ENCODE measurements at regions not wholly inside any gene's neighbourhood (a gene's known extent, or its start where the extent isn't known, plus 50 kb on each side); places are given as distances from the start of the nearest gene placed in this dataset.
"Not testable (repeated sequence)": the region's sequence is repeated elsewhere in the genome, so short reads cannot be mapped to it uniquely, and the experiment has no call there.

- no peak for DNase-seq
Measured at GRCh38 chr15:31433091-31433490, 106.5 kb downstream of the KLF13 start.

GRCh38 chr15:31433574-31433973 lies 106.9 kb downstream of the KLF13 start:
- DNase-seq: no peak

DNA sequence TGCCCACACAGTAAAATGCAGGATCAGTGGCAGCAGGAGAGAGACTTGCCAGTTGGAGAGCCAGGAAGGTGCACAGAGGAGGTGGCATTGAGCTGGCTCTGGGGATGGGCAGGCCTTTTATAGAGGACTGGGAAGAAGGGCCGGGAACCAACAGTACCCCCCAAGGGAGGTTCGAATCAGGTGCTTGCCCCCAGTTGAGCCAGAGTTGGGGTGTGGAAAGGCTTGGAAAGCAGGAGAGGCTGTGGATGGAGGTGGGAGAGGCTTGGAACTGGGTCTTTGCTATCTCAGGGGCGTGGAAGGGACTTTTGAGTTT lies 107.6 kb downstream of the KLF13 start:
- DNase-seq: no peak

- DNase-seq: no peak
Measured at GRCh38 chr15:31434588-31435260, 108.1 kb downstream of the KLF13 start.

- no peak for DNase-seq
Measured at GRCh38 chr15:31435261-31435911, 108.8 kb downstream of the KLF13 start.

DNA sequence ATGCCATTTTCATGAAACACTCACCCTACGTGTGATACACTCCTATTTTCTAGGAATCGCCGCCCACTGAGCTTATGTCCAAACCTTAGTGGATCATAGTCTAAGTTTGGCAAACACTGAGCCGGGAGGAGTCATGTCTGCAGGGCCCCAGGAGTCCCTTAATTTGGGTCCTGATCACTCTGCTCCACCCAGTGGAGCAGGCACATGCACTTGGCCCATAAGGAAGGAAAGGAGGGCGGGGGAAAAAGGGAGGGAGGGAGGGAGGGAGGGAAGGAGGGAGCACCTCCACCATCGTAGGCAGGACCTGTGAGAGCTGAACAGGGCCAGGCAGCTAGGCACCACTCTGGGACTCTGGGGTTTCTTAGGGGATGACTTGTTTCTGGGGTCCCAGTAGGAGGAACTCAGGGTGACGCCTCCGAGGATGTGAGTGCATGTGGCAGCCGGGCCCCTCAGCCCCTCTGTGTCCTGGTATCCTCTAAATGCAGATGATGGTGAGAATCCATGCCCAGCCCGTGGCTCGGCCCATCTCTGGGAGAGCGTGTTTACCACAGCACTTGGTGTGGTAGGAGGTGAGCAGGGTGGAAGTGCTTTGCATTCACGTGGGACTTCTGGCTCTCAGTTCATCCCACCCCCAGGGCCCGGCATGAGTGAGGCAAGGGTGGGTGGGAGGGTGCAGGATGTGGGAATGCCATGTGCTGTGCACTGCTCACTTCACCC lies 109.4 kb downstream of the KLF13 start:
- DNase-seq: no peak

DNA sequence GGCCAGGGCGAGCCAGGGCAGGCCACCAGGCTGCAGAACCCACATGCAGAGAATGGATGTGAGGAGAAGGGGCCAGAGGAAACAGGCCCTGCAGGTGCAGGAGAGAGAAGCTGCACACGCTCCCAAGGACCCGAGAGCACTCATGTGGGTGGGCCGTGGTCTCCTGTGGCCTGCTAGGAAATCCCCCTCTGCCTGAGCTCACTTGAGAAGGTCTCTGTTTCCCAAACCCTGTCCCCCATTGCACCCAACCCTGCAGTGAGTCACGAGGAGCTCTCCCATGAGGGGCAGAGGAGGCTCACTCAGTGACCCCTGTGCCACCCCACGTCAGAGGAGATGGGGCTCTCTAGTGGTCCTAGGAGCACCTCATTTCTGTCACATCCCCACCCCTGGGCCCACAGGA lies 111.1 kb downstream of the KLF13 start:
- DNase-seq: no peak

DNA sequence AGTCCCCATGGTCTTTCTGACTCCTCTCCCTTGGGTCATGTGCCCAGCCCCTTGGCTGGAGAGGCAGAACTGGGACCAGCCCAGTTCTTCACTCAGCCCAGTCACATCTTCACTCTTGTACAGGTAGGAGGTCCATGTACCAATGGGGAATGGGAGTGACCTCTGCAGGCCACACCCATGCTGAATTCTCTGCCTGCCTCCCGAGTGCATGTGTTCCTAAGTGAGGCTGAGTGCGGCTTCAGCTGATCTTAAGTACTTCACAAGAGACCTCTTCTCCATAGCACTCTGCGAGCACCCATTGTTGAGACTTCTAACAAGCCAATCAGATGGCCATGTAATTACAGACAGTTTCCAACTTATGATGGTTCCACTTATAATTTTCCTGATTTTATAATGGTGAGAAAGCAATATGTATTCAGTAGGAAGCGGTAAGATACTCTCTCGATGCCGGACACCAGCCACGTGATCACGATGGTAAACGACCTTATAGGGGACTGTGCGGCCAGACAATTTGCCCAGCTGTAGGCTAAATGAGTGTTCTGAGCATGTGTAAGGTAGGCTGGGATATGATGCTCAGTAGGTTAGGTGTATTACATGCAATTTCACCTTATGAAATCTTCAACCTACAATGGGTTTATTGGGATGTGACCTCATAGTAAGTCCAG lies 112.1 kb downstream of the KLF13 start:
- no peak for DNase-seq

DNA sequence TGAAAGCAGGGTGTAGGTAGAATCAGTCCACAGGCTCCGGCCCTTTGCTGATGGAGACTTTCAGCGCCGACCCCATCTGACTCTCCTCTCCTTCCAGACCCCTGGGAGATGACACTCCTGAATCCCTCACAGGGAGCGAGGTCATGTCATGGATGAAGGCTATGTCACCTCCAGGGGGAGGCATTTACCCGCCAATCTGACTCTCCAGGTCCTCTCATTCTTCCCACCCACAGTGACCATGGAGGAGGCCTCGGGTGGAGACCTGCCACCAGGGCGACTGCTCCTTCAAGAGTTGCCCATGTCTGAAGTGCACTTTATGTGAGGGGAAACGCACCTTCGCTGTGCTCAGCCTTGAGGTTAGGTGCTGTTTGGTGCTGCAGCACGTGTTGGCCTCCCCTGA lies 112.7 kb downstream of the KLF13 start:
- no peak for DNase-seq

- DNase-seq: not testable (repeated sequence)
Measured at GRCh38 chr15:31440216-31440615, 113.6 kb downstream of the KLF13 start.

DNA sequence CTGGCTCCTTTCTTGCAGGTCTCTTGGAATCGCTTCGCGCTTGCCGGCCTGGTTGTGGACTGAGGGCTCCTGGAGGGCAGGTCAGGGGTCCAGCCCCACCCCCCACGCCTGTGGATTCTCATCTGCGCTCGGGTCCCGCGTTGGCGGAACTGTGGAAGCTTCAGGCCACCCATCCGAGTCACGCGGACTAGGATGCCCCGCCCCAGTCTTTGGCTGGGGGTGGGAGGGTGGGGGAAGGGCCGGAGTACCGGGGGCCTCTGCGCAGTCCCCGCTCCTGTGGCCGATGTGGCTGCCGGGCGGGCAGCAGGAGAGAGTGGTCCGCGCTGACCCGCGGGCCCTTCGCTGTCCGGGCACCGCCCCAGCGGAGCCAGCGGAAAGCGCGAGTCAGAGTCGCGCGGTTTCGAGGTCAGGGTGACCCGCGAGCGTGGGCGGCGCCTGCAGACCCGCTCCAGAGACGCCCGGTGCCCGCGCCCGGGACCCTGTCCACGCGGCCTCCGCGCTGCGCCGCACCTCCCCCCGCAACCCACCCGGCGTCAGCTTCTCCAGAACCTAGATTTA lies 114.2 kb downstream of the KLF13 start:
- no peak for DNase-seq

DNA sequence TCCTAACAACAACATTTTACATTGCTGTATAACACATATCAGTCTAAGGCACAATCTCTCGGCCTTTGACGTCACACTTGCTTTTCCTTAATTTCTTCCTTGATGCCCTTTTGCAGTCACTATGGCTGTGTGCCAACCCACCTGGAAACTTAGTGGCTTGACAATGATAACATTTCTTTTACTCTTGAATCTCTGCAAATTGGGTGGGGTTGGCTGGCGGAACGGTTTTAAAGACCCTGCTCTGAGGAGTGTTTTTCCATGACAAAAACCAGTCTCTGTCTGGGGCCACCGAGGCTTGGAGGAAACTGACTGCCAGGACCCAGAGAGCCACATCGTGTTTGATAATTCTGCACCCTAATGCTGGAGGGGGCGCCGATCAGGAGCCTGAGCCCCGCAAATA lies 115.6 kb downstream of the KLF13 start:
- DNase-seq: no peak

- no peak for DNase-seq
Measured at GRCh38 chr15:31442699-31443111, 116.1 kb downstream of the KLF13 start.

DNA sequence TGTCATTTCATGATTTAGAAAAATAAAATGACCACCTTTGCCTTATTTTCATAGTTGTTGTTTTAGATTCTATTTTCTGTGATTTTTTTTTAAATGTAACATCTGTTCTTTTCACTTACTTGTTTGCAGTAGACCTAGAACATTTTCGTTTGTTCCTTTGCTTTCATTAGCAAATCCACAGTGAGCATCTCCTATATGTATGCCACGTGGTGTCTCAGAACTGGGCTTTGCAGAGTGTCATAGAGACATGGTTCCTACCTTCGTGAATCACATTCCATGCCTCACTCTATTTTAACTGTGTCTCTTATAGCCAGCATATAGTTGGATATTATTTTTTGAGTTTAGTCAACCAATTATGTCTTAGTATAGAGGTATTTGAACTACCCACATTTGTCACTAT lies 118.2 kb downstream of the KLF13 start:
- no peak for DNase-seq

GRCh38 chr15:31446546-31446945 lies 119.9 kb downstream of the KLF13 start:
- DNase-seq: no peak

DNA sequence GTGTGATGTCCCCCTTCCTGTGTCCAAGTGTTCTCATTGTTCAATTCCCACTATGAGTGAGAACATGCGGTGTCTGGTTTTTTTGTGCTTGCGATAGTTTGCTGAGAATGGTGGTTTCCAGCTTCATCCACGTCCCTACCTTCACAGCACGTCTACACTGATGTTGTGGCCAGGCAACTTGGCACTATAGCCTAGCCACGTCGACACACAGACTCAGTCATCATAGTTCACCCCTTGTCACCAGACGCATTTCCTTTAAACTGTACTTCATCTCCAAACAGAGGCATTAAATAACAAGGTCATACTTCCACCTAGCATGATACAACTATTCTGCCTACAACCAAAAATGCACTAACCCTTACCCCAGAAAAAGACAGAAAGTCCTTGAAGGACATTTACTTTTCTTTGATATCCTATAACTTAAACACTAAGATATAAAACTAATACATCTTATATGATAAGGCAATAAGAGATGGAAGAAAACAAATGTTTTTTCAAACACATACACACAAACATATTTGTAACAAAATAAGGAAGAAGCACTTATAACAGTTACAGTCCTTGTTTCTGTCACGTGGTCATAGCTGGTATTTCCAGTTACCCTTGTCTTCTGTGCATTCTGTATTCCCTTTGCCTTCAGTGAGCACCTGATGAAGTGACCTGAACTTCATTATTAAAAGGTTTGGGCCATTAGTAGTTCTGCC lies 121.4 kb downstream of the KLF13 start:
- DNase-seq: no peak

DNA sequence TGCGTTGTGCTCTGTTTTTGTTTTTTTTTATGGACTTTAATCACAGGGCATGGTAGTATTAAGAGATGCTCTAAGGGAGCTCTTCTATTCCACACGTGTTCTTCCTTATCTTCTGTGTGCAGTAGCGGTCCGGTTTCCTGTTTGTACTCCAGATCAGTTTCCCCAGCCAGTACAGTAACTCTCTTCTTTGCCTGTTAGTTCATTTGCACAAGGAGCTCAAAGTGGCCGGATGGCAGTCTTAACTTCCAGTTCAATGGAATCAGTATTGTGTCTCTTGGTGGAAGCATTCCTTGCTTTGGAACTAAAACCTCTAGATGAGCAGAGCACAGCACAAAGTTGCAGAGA lies 122.0 kb downstream of the KLF13 start:
- DNase-seq: no peak

GRCh38 chr15:31452595-31453557 lies 126.2 kb downstream of the KLF13 start:
- no peak for DNase-seq

- DNase-seq: no peak
Measured at GRCh38 chr15:31453558-31454318, 127.1 kb downstream of the KLF13 start.

DNA sequence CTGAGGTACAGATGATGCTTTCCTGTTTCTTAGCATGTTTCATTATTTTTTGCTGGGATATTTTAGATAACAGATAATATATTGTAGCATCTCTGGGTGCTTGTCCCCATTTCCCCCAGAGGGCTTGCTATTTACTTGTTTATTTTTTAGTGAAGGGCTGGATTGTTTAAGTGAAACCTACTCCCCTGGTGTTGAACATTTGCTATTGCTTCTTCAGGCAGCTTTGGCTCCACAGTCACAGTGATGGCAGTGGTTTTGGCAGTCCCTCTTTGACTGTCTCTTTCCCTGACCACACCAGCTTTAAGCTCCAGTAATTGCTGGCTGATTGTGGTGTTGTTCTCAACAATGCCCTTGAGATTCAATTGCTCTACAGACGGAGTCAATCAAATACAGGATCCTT lies 128.9 kb downstream of the KLF13 start:
- no peak for DNase-seq
